ENCODE measurements at regions not wholly inside any gene's neighbourhood (a gene's known extent, or its start where the extent isn't known, plus 50 kb on each side); places are given as distances from the start of the nearest gene placed in this dataset.

DNA sequence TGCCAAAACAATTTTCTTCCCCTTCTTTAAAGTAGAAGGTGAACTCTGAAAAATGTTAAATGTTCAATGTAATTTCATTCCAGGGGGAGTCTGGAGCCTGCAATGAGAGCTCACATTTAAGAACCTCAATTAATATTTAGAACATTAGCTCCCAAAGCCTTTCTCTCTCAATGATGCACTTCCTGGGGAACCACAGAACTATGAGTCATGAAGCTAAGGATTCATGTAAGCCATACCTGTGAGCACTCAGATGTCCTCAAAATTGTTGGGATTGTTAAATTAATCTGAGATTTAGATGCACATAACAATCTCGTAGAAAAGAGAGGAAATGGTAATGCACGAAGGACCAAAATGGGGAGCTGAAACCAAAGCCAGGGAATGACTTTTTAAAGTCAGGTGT lies 244.2 kb upstream of the LRIG1 start:
- TF ChIP-seq, protein P1, sequence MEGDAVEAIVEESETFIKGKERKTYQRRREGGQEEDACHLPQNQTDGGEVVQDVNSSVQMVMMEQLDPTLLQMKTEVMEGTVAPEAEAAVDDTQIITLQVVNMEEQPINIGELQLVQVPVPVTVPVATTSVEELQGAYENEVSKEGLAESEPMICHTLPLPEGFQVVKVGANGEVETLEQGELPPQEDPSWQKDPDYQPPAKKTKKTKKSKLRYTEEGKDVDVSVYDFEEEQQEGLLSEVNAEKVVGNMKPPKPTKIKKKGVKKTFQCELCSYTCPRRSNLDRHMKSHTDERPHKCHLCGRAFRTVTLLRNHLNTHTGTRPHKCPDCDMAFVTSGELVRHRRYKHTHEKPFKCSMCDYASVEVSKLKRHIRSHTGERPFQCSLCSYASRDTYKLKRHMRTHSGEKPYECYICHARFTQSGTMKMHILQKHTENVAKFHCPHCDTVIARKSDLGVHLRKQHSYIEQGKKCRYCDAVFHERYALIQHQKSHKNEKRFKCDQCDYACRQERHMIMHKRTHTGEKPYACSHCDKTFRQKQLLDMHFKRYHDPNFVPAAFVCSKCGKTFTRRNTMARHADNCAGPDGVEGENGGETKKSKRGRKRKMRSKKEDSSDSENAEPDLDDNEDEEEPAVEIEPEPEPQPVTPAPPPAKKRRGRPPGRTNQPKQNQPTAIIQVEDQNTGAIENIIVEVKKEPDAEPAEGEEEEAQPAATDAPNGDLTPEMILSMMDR (IDR thresholded peaks at IDR 0.05; ENCODE audit: borderline replicate concordance, control extremely low read depth, extremely low read depth, insufficient read depth, missing control alignments): no peak
- no peak for DNase-seq (ENCODE audit: low spot score)
- in situ Hi-C loops (cut with MboI; ENCODE audit: low sequenced_read_pairs, unreplicated experiment): no loop called here

DNA sequence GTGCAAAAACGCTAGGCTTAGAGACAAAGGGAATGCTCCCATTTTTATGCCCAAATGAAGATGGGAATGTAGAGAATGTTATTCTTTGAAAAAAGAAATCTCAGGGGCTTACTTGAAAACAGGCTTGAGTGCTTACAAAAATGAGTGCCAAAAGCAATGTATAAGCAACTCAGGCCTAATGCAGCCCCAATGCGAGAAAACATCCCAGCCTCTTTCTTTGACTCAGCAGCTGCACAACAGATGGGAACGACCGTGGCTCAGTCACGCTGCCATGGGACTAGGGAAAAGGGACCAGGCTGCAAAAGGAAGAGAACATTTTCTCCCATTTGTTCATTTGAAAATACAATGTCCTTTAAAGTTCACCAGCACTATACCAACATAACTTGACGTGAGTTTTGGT lies 246.4 kb upstream of the LRIG1 start:
- TF ChIP-seq, protein P1 (IDR thresholded peaks at IDR 0.05; ENCODE audit: borderline replicate concordance, control extremely low read depth, extremely low read depth, insufficient read depth, missing control alignments): no peak
- DNase-seq (ENCODE audit: low spot score): no peak
- in situ Hi-C loops (cut with MboI; ENCODE audit: low sequenced_read_pairs, unreplicated experiment): no loop called here

DNA sequence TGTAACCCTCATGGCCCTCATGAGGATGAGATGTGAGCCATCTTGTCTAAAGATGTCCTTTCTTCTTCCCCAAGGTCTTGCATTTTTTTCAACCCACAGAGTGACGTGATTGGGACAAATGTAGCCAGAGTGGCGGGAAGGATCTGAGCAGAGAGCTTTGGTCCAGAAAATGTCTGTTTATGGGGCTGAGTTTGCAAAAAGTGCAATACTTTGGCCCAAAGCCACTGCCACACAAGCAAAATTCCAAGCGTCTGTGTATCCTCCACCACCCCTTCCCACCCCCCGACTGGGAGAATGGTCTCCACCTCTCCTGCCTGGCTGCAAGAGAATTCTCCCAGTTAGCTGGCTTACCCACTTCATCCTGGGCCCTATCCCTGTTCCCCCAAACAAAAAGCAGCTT lies 246.9 kb upstream of the LRIG1 start:
- DNase-seq (ENCODE audit: low spot score): no peak
- in situ Hi-C loops (cut with MboI; ENCODE audit: low sequenced_read_pairs, unreplicated experiment): no loop called here
- TF ChIP-seq, protein P1 (IDR thresholded peaks at IDR 0.05; ENCODE audit: borderline replicate concordance, control extremely low read depth, extremely low read depth, insufficient read depth, missing control alignments): no peak

DNA sequence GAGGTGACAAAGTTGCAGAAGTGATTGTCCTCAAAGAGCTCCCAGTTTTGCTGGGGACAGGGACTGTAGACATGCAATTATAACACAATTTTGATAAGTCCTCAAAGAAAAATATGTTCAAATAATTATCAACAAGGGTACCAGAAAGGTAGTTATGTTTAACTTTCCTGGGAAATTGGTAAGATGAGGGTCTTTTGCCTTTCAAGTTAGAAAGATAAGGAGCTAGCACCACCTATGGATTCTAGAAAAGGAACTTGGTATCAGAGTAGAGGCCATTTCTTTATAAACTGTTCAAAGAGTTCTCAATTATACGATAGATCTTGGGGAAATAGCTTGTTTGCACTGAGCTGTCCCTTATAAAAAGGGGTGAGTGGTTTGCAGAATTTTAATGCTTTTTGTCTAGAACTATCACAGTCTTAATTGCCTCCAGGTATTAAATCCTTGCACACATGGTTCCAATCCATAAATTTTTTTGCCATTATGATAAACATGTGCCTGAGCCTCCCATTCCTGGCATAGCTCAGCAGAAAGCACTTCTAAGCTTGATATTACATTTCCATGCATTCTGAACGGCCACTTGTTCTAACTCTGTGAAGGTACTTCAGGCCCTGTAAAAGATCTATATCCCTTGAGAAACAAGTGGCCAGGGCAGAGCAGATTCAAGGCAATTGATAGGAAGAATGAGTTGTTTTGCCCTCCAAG lies 247.5 kb upstream of the LRIG1 start:
- no peak for DNase-seq (ENCODE audit: low spot score)
- in situ Hi-C loops (cut with MboI; ENCODE audit: low sequenced_read_pairs, unreplicated experiment): no loop called here
- TF ChIP-seq, protein P1 (IDR thresholded peaks at IDR 0.05; ENCODE audit: borderline replicate concordance, control extremely low read depth, extremely low read depth, insufficient read depth, missing control alignments): no peak

DNA sequence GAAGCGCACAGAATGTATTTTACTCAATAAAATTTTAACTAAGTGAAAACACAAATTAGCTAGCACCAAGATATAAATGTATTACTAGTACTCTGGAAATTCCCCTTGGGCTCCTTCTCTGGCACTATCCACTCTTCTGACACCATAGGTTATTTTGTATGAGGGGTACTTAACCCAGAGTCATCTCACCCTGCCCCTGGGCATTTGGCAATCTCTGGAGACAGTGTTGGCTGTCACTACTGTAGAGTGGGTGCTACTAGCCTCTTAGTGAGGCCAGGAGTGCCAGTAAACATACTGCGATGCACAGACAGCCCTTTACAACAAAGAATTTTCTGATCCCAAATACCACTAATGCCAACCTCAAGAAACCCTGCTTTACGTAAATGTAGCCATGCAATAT lies 246.3 kb upstream of the KBTBD8 start:
- TF ChIP-seq, protein P1 (IDR thresholded peaks at IDR 0.05; ENCODE audit: borderline replicate concordance, control extremely low read depth, extremely low read depth, insufficient read depth, missing control alignments): no peak
- in situ Hi-C loops (cut with MboI; ENCODE audit: low sequenced_read_pairs, unreplicated experiment): no loop called here
- no peak for DNase-seq (ENCODE audit: low spot score)

DNA sequence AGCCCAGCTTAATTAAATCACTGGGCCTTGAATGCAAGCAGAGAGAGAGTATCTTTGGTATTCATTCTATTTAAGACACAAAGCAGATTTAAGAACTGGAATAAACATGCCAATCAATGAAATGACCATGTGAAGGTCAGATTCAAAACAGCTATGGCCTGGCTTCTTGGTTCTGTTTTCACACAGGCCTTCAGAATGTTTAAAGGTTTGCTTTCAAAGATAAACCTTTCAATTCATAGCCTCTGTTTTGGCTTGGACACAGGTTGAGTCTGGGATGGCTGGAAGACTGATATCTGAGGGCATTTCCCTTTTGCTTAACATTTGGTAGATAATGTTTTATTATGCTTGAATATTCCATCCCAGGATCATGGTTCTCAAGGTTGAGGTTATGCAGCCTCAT lies 244.4 kb upstream of the KBTBD8 start:
- TF ChIP-seq, protein P1 (IDR thresholded peaks at IDR 0.05; ENCODE audit: borderline replicate concordance, control extremely low read depth, extremely low read depth, insufficient read depth, missing control alignments): no peak
- in situ Hi-C loops (cut with MboI; ENCODE audit: low sequenced_read_pairs, unreplicated experiment): no loop called here
- DNase-seq (ENCODE audit: low spot score): no peak

All from GM13976 (cell line).